Endometrium (tissue), 2 donors: ENCODE measurements at regions not wholly inside any gene's neighbourhood (a gene's known extent, or its start where the extent isn't known, plus 50 kb on each side); places are given as distances from the start of the nearest gene placed in this dataset.

ENCODE experiments used
- FAIRE-seq: peaks from 2 replicates; lab custom pipeline; 2012; peaks lifted over from hg19 to GRCh38; lab: Jason Lieb, UNC
- donor health status: control.
- donor health status: control.

DNA sequence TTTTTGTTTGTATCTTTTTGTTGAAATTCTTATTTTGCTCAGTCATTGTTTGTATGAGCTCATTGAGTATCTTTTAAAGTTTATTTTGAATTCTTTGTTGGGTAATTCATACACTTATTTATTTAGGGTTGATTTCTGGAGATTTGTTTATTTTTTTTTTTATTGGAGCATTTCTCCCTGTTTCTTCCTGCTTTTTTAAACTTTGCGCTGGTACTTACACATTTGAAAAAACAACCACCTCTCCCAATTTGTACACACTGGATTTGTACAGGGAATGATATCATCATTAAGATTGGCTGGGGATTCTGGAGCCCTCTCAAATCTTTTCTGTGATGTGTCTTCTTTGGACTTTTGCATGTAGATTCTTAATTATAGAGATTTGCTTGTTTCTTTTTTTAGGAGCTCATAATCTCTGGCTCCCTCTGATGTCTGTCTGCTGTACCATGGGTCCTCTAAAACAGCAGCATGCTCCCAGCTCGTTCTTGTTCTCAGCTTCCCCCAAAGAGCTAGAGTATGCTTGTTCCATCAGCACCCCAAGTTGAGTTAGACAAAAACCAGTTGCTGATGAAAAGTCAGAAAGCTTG lies 310.7 kb downstream of the DUSP10 start:
- FAIRE-seq: peak; percentile 92

DNA sequence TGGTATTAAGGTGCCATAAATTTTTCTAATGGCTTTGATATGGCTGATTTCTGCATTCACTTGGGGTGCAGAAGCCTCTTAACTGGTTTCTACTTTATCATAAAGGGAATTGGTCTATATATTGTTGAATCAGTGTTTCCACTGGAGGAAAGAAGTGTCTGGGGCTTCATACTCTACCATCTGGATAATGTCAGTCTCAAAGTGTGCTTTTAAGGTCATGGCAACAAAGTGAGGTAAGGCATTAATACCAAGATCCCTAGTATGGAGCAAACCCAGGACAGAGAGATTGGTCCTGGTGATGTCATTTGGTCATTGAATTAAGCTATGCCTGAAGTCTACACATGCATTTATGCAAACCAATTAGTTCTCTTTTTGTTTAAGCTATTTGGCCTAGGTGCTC lies 309.9 kb downstream of the DUSP10 start:
- FAIRE-seq: no peak

DNA sequence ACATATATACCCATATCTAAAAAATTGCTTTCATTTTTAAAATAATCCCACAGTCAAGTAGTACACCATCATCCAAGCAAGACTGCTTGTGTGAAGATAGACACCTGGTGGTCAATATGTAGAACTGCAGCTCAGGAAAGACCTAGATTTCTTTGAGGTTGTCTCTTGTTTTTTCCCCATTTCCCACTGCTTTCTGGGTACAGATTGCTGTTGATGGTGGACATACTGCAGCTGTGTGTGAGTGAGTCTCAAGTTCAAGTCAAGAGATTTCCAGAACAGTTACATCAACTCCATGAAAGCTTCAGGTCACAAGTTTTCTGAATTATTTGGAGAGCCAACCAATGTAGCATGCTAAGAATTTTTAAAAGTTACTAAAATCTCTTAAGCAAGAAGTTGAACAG lies 306.4 kb downstream of the DUSP10 start:
- FAIRE-seq: peak; percentile 90

DNA sequence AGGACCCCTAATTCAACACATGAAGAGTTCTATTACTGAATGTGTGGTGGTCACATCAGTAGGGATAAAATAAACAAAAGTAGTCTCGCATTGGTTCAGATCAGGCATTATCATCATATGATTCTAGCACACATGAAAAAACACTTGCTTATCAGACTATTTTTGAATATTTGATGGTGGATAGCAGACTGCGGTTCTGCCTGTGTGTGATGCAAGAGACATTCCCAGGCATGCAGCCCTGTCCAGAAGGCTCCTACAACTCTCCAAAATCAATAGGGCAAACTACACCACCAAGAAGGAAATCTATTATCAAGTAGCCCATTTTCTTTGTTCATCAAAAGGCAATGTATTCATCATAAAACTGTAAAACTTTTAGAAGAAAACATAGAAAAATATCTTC lies 304.7 kb downstream of the DUSP10 start:
- FAIRE-seq: no peak

DNA sequence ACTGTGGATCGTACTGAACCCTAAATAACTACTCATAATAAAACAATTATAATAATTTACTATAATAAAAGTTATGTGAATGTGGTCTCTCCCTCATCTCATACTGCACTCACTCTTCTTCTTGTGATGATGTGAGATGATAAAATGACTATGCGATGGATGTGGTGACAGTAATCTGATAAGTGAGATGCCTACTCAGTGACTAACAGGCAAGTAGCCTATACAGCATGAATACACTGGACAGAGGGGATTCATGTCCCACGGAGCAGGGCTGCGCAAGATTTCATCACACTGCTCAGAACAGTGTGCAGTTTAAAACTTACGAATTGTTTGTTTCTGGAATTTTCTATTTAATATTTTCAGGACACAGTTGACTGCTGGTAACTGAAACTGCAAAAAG lies 304.0 kb downstream of the DUSP10 start:
- no peak for FAIRE-seq

DNA sequence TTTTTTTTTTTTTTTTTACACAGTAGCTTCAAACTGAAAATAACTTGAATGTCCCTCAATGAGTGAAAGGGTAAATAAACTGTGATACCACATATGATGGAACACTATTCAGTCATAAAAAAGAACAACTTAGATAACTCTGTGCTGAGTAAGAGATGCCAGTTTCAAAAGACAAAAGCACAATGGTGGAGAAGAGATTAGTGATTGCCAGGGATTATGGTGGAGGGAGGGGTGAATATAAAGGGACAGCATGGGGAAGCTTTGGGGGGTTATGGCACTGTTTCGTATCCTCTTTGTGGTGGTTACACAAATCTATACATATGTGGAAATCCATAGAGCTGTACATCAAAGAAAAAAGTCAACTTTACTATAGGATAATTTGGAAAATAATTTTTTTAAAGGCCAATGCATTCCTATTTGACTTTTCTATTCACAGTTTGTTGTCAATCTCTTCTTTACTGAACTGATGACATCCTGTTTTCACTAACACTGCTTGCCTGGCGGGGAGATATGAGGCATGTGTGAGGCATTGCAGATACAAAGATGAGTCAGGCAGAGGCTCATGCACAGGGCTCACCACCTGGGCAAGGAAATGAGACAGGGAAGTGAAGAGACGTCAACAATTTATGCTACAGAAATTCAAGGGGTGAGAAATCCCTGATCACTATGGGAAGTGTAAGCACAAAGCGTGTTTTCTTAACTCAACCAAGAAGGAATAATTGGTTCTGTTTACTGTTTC lies 302.7 kb downstream of the DUSP10 start:
- FAIRE-seq: no peak

DNA sequence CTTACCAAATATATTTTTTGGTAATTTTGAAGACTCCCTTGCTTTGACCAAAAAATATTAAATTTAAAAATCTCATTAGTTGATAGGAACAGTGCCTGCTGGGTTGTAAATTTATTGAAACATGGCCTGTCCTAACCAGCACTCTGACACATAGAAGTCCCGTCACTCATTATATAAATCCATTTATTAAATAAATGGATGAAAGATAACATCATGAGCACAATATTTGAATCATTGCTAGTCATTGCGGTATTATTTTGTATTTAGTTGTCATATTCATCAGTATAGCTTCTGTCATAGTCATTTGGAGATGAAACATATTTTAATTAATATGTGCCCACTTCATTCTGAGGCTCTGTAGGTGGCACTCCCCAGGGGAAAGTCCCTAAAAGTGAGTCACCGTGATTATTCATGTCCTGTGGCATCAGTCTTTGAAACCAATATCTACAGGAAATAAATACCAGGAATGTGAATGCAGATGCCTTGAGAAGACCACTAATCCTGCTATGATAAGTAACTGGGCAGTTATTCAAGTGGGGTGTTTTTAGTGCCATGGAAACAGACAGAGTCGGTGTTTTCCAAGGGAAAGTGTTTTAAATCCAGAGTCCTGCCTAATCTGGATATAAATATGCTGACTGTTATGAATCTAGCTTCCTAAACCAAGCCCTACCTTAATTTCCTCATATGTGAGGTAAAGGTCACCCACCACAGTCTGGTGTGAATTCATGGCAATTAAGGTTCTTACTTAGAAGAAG lies 302.0 kb downstream of the DUSP10 start:
- FAIRE-seq: no peak

DNA sequence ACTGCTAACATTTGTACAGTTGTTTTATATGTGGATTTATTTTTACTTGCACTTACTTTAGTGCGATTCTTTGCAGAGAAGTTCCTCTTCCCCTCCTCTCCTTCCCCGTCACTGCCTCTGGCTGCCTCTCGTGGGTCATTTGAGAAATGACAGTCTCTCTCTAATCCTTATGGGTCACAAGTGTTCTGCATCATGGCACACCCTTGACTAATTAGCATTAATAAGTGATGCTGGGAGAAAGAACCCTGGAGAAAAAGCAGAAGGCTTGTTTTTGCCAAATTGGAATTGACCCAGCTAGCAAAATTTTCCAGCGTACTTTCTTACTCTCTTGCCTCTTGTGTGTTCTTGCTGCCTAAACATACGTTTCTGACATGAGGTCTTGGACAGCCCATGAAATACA lies 301.2 kb downstream of the DUSP10 start:
- FAIRE-seq: no peak

DNA sequence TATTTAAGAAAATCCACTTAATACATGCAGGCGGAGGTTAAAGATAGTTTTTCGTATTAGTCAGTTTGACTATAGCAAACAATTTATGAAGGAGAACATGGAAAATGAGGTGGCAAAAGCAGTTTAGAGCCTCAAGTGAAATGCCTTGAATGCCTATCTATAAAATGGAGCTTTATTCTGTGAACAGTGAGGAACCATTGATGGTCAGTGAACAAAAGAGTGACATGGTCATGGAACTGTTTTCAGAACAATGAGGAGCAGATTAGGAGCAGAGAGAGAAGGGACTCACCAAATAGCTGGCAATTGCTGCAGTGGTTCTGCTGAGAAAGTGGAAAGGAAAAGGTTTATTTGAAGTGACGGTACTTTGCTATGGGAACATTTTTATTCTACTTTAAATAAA lies 299.8 kb downstream of the DUSP10 start:
- no peak for FAIRE-seq

DNA sequence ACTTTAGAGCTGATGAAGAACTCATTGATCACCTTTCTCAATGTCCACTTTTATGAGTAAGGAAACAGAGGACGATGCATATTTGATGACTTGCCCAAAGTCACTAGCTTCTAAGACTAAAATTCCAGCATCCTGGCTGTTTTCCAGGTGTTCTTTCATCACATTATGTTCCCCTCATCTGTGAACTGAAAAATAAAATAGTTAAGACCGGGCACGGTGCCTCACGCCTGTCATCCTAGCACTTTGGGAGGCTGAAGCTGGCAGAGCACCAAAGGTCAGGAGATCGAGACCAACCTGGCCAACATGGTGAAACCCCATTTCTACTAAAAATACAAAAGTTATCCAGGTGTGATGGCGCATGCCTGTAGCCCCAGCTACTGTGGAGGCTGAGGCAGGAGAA lies 297.5 kb downstream of the DUSP10 start:
- FAIRE-seq: no peak

DNA sequence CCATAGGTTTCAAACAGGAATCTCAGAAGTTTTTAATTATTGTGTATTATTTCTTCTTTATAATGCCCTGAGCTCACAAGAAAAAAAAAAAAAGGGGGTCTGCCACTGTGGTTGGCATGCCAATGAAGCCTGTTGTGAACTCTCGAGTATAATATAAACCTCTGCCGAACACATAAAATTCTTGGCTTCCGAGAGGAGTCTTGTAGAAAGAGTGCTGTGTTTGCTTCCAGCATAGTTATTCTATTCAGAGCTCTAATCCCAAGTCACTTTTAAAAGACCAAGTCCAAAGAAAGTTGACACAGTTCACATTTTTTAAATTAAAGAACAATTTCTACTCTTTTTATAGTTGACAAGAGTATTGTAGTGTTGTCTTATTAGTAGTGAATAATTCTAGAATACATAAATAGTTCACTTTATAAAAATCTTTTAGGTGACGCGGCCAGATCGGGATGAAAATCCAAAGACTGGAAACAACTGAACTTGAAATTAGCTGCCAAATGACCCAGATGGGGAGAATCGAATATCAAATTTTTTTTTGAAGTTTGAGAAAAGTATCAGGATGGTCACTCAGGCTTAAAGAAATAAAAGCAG lies 293.2 kb downstream of the DUSP10 start:
- FAIRE-seq: no peak

DNA sequence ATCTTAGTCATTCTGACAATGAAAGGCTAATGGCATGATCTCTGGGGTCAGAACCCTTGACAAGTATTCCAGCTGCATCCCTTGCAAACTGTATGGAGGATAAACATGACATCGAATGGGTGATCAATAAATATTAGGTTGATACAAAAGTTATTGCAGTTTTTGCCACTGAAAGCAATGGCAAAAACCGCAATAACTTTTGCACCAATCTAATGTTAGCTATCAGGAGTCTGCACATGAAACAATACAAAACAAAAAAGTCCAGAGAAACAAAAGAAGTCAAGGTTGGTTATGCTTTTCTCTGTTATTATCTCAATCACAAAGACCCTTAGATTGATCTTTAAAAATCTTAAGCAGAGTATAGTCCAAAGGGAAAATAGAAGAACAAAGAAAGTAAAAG lies 292.7 kb downstream of the DUSP10 start:
- FAIRE-seq: no peak

DNA sequence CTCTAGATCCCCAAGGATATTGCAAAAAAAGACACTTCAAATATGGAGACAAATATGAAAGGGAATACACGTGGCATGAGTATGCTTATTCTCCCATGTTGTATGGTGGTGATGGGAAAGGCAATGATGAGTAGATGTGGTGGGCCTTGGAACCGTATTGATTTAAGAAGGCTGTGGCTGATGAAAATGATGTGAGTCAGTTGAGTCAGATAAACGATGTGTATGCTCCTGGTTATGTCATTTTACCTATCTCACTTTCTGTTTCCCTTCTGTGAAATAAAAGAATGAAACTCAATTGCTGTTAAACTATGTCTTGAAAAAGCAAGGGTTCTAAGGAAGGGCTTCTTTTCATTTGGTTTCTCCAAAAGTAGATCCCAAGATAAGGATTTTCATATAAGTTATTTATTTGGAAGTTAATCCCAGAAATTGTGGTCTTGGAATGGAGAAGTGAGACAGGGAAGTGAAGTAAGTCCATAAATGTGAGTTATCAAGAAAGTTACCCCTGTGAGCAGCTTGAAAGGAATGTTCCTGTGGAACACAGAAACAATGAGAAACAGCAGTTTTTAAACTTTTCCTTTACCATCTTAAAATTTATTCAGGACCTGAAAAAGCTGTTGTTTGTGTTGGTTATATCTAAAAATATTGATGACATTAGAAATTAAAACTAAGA lies 292.0 kb downstream of the DUSP10 start:
- FAIRE-seq: no peak

DNA sequence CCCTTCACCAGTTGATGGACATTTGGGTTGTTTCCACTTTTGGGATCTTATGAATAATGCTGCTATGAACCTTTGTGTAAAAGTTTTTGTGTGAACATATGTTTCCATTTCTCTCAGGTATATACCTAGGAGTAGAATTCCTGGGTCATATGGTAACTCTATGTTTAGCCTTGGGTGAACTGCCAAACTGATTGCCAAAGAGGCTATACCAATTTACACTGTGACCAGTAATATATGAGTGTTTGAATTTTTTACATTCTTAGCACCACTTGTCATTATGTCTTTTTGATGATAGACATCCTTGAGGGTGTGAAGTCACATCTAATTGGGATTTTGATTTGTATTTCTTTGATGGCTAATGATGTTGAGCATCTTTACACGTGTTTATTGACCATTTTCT lies 290.1 kb downstream of the DUSP10 start:
- no peak for FAIRE-seq

DNA sequence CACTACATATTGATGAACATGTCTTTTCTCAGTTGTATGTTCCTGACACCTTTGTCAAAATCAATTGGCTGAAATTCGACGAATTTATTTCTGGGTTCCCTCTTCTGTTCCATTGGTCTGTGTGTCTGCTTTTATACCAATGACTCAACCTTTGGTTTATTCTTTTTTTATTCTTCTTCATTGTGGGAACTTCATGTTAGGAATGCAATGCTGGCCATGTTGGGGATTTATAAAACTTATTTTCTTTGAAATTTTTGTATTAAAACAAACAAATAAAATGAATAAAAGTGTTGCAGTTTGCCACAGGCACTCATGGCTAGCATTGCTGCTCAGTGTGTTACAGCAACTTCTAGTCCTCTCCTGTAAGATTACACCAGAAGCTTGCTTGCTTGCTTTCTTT lies 287.8 kb downstream of the DUSP10 start:
- no peak for FAIRE-seq

DNA sequence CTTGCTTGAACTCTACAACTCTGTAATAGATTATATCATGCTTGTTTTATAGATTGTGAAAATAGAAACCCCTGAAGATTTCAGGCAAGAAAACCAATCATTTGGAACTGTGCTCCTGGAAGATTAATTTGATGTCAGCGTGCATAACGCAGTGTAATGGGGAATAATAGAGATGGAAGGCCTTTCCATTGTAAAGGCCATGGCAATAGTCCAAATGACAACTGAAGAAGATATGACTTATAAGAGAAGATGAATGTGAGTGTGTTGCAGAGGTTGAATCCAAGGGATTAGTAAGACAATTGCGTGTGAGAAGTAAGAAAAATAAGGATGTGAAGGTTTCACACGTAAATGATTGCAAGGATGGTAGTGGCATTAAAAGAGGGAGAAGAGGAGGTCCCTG lies 285.0 kb downstream of the DUSP10 start:
- FAIRE-seq: no peak

DNA sequence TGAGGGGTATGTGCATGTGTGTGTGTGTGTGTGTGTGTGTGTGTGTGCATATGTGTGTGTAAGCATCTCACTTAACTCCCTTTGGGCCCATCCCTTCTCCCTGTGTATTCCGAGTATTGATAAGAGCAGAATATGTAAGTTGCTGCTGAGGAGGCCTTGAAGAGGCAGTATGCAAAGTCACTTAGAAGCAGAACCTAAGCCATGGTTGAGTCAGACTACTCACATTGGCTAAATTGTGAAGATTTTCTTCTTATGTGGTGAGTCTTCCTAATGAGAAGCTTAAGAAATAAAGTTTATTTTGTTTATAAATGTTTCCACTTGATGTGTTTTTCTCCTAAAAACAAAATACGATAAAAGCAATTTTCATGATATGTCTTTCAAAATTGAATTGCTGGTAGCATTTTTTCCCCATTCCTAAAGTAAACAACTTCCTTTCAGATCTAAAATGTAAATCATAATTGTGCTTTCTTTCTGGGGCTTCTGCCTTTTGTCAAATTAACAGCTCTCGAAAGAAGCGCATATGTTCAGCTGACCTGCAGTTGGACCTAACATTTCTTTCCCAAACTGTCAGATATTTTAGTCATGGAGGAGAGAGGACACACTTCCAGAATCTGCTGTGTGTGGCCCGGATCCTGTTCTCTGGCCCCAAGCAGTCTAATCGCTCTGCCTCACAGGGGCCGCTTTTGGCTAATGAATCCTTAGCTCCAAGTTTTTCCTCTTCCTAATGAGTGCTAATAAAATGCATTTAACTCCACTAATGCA lies 284.0 kb downstream of the DUSP10 start:
- peak; percentile 98 for FAIRE-seq

DNA sequence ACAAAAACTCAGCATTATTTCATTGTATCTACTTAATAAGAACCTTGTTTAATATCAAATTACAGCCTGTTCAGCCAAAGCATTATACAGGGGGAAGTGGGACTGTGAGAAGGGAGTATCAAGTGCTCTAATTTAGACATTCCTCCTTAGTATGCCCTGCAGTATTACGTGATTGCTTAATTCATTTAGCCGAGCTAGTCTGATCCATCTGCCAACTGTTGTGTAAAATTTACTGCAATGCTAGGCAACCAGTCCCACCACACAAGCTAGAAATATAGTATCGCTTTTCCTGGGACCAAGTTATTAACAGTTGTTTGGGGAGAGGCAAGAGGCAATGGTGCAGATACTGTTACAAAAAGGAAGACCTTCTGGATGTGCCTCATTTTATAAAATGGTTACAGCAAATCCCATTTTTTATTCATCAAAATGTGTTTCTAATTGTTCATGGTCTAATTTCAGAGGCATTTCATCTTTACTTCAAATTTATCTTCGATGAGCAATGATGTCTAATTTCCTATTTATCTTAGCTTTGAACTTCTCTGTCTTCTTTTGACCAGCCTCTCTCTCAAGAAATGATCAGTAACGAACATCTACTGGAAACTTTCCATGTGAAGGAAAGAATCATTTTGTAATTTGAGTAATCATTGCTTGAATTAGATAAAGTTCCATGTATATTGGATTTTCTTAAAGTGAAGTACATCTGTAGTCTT lies 283.3 kb downstream of the DUSP10 start:
- no peak for FAIRE-seq

DNA sequence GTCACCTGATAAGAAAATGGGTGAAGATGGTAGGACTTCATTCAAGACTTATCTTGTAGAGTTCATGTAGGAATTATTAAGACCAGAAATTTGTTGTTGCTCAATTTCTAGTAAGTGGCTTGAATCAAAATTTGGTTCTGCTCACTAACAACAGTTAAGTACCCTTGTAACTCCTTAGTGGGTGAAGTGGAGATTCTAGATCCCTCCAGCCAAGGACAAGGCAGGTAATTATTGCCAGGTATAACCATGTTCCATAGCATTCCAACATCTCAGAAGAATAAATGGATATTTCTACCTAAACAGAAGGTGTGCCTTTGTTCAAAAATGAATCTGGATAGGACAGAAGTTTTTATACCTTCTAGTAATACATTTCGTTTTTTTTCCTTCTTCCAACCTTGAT lies 282.3 kb downstream of the DUSP10 start:
- no peak for FAIRE-seq

DNA sequence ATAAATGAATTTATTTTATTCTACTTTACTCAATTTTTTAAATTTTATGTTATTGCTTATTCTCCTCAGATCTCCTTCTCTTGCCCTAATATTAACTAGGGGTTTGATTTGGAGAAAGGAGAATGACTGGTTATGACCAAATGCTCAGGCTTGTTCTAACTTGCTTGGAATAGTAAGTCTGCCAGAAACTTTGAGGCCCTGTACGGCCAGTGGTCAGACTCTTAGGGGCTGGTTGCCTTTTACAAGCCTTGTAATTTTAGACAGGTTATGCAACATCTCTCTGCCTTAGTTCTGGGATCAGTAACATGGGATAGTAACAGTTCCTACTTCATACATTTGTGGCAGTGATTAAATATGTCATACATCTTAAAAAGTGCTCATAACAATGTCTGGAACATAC lies 279.5 kb downstream of the DUSP10 start:
- FAIRE-seq: no peak

DNA sequence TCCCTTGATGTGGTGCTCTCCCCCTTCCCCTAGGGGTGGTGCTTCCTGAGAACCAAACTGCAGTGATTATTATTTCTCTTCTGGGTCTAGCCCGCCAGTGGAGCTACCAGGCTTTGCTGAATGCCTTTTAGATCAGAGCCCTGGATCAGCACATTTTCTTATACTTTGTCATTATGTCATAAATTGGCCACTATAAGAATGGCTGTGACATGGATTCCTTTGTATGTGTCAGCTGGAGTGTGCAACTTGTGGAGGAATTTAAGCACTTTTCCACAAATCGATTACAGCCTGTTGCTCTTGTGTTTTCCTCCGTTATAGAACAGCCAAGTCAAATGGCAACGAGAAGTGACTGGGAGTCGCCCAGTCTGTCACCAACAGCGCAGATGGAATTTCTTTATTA lies 273.3 kb downstream of the DUSP10 start:
- no peak for FAIRE-seq
